SK-N-SH (cell line): ENCODE measurements at regions not wholly inside any gene's neighbourhood (a gene's known extent, or its start where the extent isn't known, plus 50 kb on each side); places are given as distances from the start of the nearest gene placed in this dataset.
A peak's percentile ranks its signal among the peaks of the same experiment; 100 is the strongest.

Experiments
- CHD2 ChIP-seq: fragments of 150-350 bp; IDR thresholded peaks from 2 replicates; pipeline ENCODE4 v1.6.1; 2018; ENCODE audit warnings: low read length; ENCODE audit not compliant: partially characterized antibody
- ELF1 ChIP-seq: IDR thresholded peaks from 2 replicates; pipeline ENCODE4 v1.4.0; 2012
- EZH2phosphoT487 ChIP-seq: fragments of 200-600 bp; sonication (generic); IDR thresholded peaks from 2 replicates; pipeline ENCODE4 v1.6.1; 2017; ENCODE audit warnings: low read depth, mixed run types, mild to moderate bottlenecking, antibody characterized with exemption, moderate library complexity, borderline replicate concordance
- FOSL2 ChIP-seq: IDR thresholded peaks from 2 replicates; pipeline ENCODE4 v1.4.0; 2012; ENCODE audit warnings: low read depth, mild to moderate bottlenecking, moderate library complexity, borderline replicate concordance
- FOXM1 ChIP-seq: IDR thresholded peaks from 2 replicates; pipeline ENCODE4 v1.4.0; 2012; ENCODE audit warnings: low read depth, mild to moderate bottlenecking
- GABPA ChIP-seq: IDR thresholded peaks from 2 replicates; pipeline ENCODE4 v1.4.0; 2012; ENCODE audit warnings: low read depth, mild to moderate bottlenecking
- JUND ChIP-seq: IDR thresholded peaks from 2 replicates; pipeline ENCODE4 v1.4.0; 2012
- MEF2A ChIP-seq: IDR thresholded peaks from 2 replicates; pipeline ENCODE4 v1.4.0; 2012; ENCODE audit warnings: low read depth, borderline replicate concordance
- NRF1 ChIP-seq: IDR thresholded peaks from 2 replicates; pipeline ENCODE4 v1.6.1; 2012; ENCODE audit warnings: low read depth, mild to moderate bottlenecking, low read length
- POLR2AphosphoS5 ChIP-seq: IDR thresholded peaks from 2 replicates; pipeline ENCODE4 v1.6.1; 2012; ENCODE audit warnings: low read depth, low read length
- RAD21 ChIP-seq: IDR thresholded peaks from 2 replicates; pipeline ENCODE4 v1.6.1; 2012; ENCODE audit warnings: mild to moderate bottlenecking, low read length
- RCOR1 ChIP-seq: fragments of 150-350 bp; IDR thresholded peaks from 2 replicates; pipeline ENCODE4 v1.6.1; 2017; ENCODE audit warnings: antibody characterized with exemption, low read length
- RFX5 ChIP-seq: IDR thresholded peaks from 2 replicates; pipeline ENCODE4 v1.6.1; 2012; ENCODE audit warnings: mild to moderate bottlenecking, improper control_type of control experiment, low read length
- SIN3A ChIP-seq: IDR thresholded peaks from 2 replicates; pipeline ENCODE4 v1.6.1; 2012; ENCODE audit warnings: low read depth, mild to moderate bottlenecking, low read length, moderate library complexity, borderline replicate concordance
- SMC3 ChIP-seq: IDR thresholded peaks from 2 replicates; pipeline ENCODE4 v1.6.1; 2012; ENCODE audit warnings: low read depth, low read length, improper control_type of control experiment
- TAF1 ChIP-seq: IDR thresholded peaks from 2 replicates; pipeline ENCODE4 v1.6.1; 2012; ENCODE audit warnings: low read depth, mild to moderate bottlenecking, low read length, moderate library complexity, borderline replicate concordance
- TCF12 ChIP-seq: IDR thresholded peaks from 2 replicates; pipeline ENCODE4 v1.4.0; 2012
- YY1 ChIP-seq: IDR thresholded peaks from 2 replicates; pipeline ENCODE4 v1.4.0; 2012; ENCODE audit warnings: low read depth, mild to moderate bottlenecking
- TF ChIP-seq, protein P1 (sequence below): IDR thresholded peaks from 2 replicates; pipeline ENCODE4; 2012
- TF ChIP-seq, protein P2 (sequence below): fragments of 200-600 bp; sonication (generic); IDR thresholded peaks from 2 replicates; pipeline ENCODE4 v1.6.1; 2017; ENCODE audit warnings: antibody characterized with exemption, mild to moderate bottlenecking, moderate library complexity
- TF ChIP-seq, protein P3 (sequence below): IDR thresholded peaks from 2 replicates; pipeline ENCODE4 v1.4.0; 2012; ENCODE audit warnings: low read depth, borderline replicate concordance
- TF ChIP-seq, protein P4 (sequence below): IDR thresholded peaks from 2 replicates; pipeline ENCODE4 v1.6.1; 2012; ENCODE audit warnings: mild to moderate bottlenecking, low read depth, low read length, moderate library complexity
- TF ChIP-seq, protein P5 (sequence below): fragments of 150-350 bp; IDR thresholded peaks from 2 replicates; pipeline ENCODE4 v1.6.1; 2017; ENCODE audit warnings: antibody characterized with exemption, low read length, low read depth, borderline replicate concordance
- TF ChIP-seq, protein P6 (sequence below): IDR thresholded peaks from 2 replicates; pipeline ENCODE4 v1.4.0; 2012; ENCODE audit warnings: low read depth

DNA sequence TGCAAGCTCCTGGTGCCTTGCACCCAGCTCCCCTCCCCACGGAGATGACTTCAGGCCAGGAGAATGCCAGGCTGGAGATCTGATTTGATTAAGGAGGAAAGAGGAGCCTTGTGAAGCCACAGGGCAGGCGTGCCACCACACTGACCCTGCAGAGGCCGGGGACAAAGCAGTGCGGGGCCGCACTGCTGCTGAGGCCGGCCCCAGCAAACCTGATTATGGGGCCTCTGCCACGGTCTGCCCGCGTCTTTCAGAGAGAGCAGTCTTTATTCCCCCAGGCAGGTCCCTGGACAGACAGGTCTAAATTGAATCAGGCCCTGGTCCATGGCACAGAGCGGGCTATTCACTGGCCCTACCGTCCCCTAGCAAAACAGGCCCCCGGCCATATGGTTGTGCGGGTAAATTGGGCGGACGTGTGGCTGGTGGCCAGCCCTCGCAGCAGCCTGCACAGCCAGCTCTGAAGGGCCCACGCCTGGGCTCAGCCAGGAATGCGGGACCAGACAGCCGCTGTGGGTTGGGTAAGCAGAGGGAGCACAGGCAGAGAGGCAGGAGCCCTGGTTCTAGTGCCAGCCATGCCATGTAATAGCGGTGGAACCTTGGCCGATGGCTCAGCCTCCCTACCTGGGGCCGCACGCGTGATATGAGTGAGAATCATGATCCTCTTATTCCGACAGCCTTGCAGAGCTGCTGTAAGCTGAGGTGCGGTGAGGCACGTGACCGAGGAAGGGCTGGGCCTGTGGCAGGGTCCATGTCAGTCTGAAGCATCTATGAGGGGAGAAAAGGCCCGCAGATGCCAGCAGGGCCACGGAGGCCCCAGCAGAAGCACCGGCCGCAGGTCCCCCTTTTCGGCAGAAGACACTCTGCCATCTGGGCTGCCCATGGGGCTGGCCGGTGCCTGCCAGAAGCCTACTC is 97.3 kb upstream of the MYCN start (continued):
- TF ChIP-seq, protein P1, sequence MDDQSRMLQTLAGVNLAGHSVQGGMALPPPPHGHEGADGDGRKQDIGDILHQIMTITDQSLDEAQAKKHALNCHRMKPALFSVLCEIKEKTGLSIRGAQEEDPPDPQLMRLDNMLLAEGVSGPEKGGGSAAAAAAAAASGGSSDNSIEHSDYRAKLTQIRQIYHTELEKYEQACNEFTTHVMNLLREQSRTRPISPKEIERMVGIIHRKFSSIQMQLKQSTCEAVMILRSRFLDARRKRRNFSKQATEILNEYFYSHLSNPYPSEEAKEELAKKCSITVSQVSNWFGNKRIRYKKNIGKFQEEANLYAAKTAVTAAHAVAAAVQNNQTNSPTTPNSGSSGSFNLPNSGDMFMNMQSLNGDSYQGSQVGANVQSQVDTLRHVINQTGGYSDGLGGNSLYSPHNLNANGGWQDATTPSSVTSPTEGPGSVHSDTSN, result no peak
- TF ChIP-seq SMC3 (0 out of 2 replicates have a peak, but pooled peaks have one; percentile 5), RCOR1 (peak; percentile 89), EZH2phosphoT487 (no peak), TCF12 (peak; percentile 19; the same call in 1 of the 2 replicates), TAF1 (no peak), CHD2 (no peak), FOSL2 (no peak), FOXM1 (no peak), YY1 (no peak), RAD21 (peak; percentile 37), JUND (no peak), GABPA (no peak), ELF1 (no peak), SIN3A (no peak), POLR2AphosphoS5 (no peak), NRF1 (no peak), RFX5 (no peak), MEF2A (no peak)
- TF ChIP-seq, protein P2, sequence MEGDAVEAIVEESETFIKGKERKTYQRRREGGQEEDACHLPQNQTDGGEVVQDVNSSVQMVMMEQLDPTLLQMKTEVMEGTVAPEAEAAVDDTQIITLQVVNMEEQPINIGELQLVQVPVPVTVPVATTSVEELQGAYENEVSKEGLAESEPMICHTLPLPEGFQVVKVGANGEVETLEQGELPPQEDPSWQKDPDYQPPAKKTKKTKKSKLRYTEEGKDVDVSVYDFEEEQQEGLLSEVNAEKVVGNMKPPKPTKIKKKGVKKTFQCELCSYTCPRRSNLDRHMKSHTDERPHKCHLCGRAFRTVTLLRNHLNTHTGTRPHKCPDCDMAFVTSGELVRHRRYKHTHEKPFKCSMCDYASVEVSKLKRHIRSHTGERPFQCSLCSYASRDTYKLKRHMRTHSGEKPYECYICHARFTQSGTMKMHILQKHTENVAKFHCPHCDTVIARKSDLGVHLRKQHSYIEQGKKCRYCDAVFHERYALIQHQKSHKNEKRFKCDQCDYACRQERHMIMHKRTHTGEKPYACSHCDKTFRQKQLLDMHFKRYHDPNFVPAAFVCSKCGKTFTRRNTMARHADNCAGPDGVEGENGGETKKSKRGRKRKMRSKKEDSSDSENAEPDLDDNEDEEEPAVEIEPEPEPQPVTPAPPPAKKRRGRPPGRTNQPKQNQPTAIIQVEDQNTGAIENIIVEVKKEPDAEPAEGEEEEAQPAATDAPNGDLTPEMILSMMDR, result no peak
- TF ChIP-seq, protein P3, sequence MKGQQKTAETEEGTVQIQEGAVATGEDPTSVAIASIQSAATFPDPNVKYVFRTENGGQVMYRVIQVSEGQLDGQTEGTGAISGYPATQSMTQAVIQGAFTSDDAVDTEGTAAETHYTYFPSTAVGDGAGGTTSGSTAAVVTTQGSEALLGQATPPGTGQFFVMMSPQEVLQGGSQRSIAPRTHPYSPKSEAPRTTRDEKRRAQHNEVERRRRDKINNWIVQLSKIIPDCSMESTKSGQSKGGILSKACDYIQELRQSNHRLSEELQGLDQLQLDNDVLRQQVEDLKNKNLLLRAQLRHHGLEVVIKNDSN, result no peak
- TF ChIP-seq, protein P4, sequence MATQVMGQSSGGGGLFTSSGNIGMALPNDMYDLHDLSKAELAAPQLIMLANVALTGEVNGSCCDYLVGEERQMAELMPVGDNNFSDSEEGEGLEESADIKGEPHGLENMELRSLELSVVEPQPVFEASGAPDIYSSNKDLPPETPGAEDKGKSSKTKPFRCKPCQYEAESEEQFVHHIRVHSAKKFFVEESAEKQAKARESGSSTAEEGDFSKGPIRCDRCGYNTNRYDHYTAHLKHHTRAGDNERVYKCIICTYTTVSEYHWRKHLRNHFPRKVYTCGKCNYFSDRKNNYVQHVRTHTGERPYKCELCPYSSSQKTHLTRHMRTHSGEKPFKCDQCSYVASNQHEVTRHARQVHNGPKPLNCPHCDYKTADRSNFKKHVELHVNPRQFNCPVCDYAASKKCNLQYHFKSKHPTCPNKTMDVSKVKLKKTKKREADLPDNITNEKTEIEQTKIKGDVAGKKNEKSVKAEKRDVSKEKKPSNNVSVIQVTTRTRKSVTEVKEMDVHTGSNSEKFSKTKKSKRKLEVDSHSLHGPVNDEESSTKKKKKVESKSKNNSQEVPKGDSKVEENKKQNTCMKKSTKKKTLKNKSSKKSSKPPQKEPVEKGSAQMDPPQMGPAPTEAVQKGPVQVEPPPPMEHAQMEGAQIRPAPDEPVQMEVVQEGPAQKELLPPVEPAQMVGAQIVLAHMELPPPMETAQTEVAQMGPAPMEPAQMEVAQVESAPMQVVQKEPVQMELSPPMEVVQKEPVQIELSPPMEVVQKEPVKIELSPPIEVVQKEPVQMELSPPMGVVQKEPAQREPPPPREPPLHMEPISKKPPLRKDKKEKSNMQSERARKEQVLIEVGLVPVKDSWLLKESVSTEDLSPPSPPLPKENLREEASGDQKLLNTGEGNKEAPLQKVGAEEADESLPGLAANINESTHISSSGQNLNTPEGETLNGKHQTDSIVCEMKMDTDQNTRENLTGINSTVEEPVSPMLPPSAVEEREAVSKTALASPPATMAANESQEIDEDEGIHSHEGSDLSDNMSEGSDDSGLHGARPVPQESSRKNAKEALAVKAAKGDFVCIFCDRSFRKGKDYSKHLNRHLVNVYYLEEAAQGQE, result no peak
- TF ChIP-seq, protein P5, sequence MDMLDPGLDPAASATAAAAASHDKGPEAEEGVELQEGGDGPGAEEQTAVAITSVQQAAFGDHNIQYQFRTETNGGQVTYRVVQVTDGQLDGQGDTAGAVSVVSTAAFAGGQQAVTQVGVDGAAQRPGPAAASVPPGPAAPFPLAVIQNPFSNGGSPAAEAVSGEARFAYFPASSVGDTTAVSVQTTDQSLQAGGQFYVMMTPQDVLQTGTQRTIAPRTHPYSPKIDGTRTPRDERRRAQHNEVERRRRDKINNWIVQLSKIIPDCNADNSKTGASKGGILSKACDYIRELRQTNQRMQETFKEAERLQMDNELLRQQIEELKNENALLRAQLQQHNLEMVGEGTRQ, result no peak
- TF ChIP-seq, protein P6, sequence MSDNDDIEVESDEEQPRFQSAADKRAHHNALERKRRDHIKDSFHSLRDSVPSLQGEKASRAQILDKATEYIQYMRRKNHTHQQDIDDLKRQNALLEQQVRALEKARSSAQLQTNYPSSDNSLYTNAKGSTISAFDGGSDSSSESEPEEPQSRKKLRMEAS, result no peak
- TF ChIP-seq, all 33 proteins: peak for 8
